Esophagus (tissue), 2 donors: ENCODE measurements at regions not wholly inside any gene's neighbourhood (a gene's known extent, or its start where the extent isn't known, plus 50 kb on each side); places are given as distances from the start of the nearest gene placed in this dataset.
"Not testable (repeated sequence)": the region's sequence is repeated elsewhere in the genome, so short reads cannot be mapped to it uniquely, and the experiment has no call there.

Experiments used
- H3K27ac ChIP-seq, 2 donors: one replicate each; pipeline ENCODE4 v1.5.1; 2013; ENCODE audit warnings: low read depth in 2 of 2, mild to moderate bottlenecking in 2 of 2, inconsistent platforms in 1 of 2, low read length in 1 of 2, moderate library complexity in 1 of 2
- H3K27me3 ChIP-seq, 2 donors: one replicate each; pipeline ENCODE4 v1.6.1; 2013; ENCODE audit warnings: low read length in 2 of 2, control low read depth in 1 of 2, mild to moderate bottlenecking in 1 of 2; ENCODE audit not compliant: insufficient read depth in 2 of 2, control insufficient read depth in 1 of 2
- H3K36me3 ChIP-seq, 2 donors: one replicate each; pipeline ENCODE4 v1.6.1; 2013; ENCODE audit warnings: low read length in 1 of 2; ENCODE audit not compliant: control insufficient read depth in 2 of 2, insufficient read depth in 2 of 2
- H3K4me1 ChIP-seq, 2 donors: one replicate each; pipeline ENCODE4 v1.6.1; 2013; ENCODE audit warnings: low read length in 1 of 2; ENCODE audit not compliant: control insufficient read depth in 2 of 2, insufficient read depth in 2 of 2
- H3K4me3 ChIP-seq, 2 donors: one replicate each; pipeline ENCODE4 v1.5.1; 2013; ENCODE audit warnings: low read length in 2 of 2, mild to moderate bottlenecking in 2 of 2, low read depth in 1 of 2, moderate library complexity in 1 of 2
- H3K9me3 ChIP-seq, 2 donors: one replicate each; pipeline ENCODE4 v1.6.1; 2013; ENCODE audit warnings: mild to moderate bottlenecking in 2 of 2, low read depth in 1 of 2, low read length in 1 of 2, moderate library complexity in 1 of 2; ENCODE audit not compliant: control insufficient read depth in 2 of 2, insufficient read depth in 1 of 2
- WGBS, 2 donors: extraction: QIAGEN DNeasy Blood & Tissue Kit; methylation state at CpG; one replicate each; pipeline ENCODE4 v1.1.7; 2013; 5-methylcytosine and 5-hydroxymethylcytosine counted together
- donor health status: healthy with polysubstance abuse.
- donor health status: Bipolar disorder and iron deficiency.

- no peaks in the 10 kb centered on the region for H3K27me3 ChIP-seq
- H3K36me3 ChIP-seq: peaks cover 0 to 2% of the 10 kb centered on the region in 2 donors
- no peak overlapping the region for H3K4me3 ChIP-seq
- peak overlapping the region; percentile 47 to 68 for H3K27ac ChIP-seq
- H3K9me3 ChIP-seq: peaks cover 0 to 6% of the 10 kb centered on the region in 2 donors
- 29 to 42% methylated on average over 8 of the region's 8 CpGs for WGBS, 2 donors
- peaks cover 0 to 3% of the 10 kb centered on the region in 2 donors for H3K4me1 ChIP-seq
Observed at GRCh38 chr14:61145034-61145902, 135.9 kb downstream of the TMEM30B start.

GRCh38 chr14:61144117-61145033, 136.8 kb downstream of the TMEM30B start:
- not testable (repeated sequence) for H3K36me3 ChIP-seq, H3K4me3 ChIP-seq, H3K4me1 ChIP-seq, H3K27me3 ChIP-seq, H3K9me3 ChIP-seq
- WGBS, 2 donors: 86% methylated on average over 7 of the region's 7 CpGs
- peak overlapping the region in 1 of 2 donors; percentile 54 for H3K27ac ChIP-seq

GRCh38 chr14:61140872-61141271, 140.3 kb downstream of the TMEM30B start:
- H3K4me3 ChIP-seq: no peak overlapping the region
- no peaks in the 10 kb centered on the region for H3K27me3 ChIP-seq
- H3K9me3 ChIP-seq: peaks cover 0 to 6% of the 10 kb centered on the region in 2 donors
- peaks cover 0 to 3% of the 10 kb centered on the region in 2 donors for H3K4me1 ChIP-seq
- peaks cover 0 to 2% of the 10 kb centered on the region in 2 donors for H3K36me3 ChIP-seq
- H3K27ac ChIP-seq: no peak overlapping the region

GRCh38 chr14:61140271-61140670, 140.9 kb downstream of the TMEM30B start:
- H3K4me3 ChIP-seq: no peak overlapping the region
- 84 to 85% methylated on average over 3 of the region's 3 CpGs for WGBS, 2 donors
- H3K36me3 ChIP-seq: peaks cover 0 to 2% of the 10 kb centered on the region in 2 donors

GRCh38 chr14:61139006-61139599, 142.0 kb downstream of the TMEM30B start:
- WGBS, 2 donors: 76 to 86% methylated on average over 2 of the region's 2 CpGs

More at GRCh38 chr14:61140271-61140670, 140.9 kb downstream of the TMEM30B start:
- H3K4me1 ChIP-seq: peaks cover 0 to 3% of the 10 kb centered on the region in 2 donors
- H3K27ac ChIP-seq: no peak overlapping the region
- peaks cover 0 to 6% of the 10 kb centered on the region in 2 donors for H3K9me3 ChIP-seq
- no peaks in the 10 kb centered on the region for H3K27me3 ChIP-seq

GRCh38 chr14:61132894-61133293, 148.2 kb downstream of the TMEM30B start:
- H3K4me3 ChIP-seq: no peak overlapping the region
- no peak overlapping the region for H3K27ac ChIP-seq
- H3K4me1 ChIP-seq: no peaks in the 10 kb centered on the region
- H3K9me3 ChIP-seq: no peaks in the 10 kb centered on the region
- H3K27me3 ChIP-seq: no peaks in the 10 kb centered on the region
- WGBS, 2 donors: 79 to 84% methylated on average over 6 of the region's 6 CpGs
- H3K36me3 ChIP-seq: no peaks in the 10 kb centered on the region

More at GRCh38 chr14:61139006-61139599, 142.0 kb downstream of the TMEM30B start:
- Histone ChIP-seq H3K27me3 (no peaks in the 10 kb centered on the region), H3K4me3 (no peak overlapping the region), H3K36me3 (no peaks in the 10 kb centered on the region), H3K9me3 (peaks cover 0 to 5% of the 10 kb centered on the region in 2 donors), H3K4me1 (peaks cover 0 to 3% of the 10 kb centered on the region in 2 donors), H3K27ac (no peak overlapping the region)

GRCh38 chr14:61132336-61132735, 148.8 kb downstream of the TMEM30B start:
- no peaks in the 10 kb centered on the region for H3K27me3 ChIP-seq
- H3K36me3 ChIP-seq: no peaks in the 10 kb centered on the region
- 77% methylated on average over 3 of the region's 3 CpGs for WGBS, 2 donors
- H3K27ac ChIP-seq: no peak overlapping the region
- no peaks in the 10 kb centered on the region for H3K9me3 ChIP-seq
- no peak overlapping the region for H3K4me3 ChIP-seq
- no peaks in the 10 kb centered on the region for H3K4me1 ChIP-seq

- no peaks in the 10 kb centered on the region for H3K27me3 ChIP-seq
- 92 to 93% methylated on average over 10 of the region's 10 CpGs for WGBS, 2 donors
- H3K4me3 ChIP-seq: no peak overlapping the region
- H3K27ac ChIP-seq: no peak overlapping the region
- no peaks in the 10 kb centered on the region for H3K36me3 ChIP-seq
- H3K9me3 ChIP-seq: no peaks in the 10 kb centered on the region
- H3K4me1 ChIP-seq: peaks cover 2 to 3% of the 10 kb centered on the region in 2 donors
Observed at GRCh38 chr14:61130512-61131260, 149.6 kb downstream of the SLC38A6 start.
